Loucy (cell line): ENCODE measurements at regions not wholly inside any gene's neighbourhood (a gene's known extent, or its start where the extent isn't known, plus 50 kb on each side); places are given as distances from the start of the nearest gene placed in this dataset.

Experiments used
- H2AFZ ChIP-seq: fragments of 200-600 bp; sonication (generic); 2 replicates; pipeline ENCODE4 v1.6.0; 2016; ENCODE audit warnings: antibody characterized with exemption, mild to moderate bottlenecking, low read length, moderate library complexity
- H3F3A ChIP-seq: fragments of 200-600 bp; 2 replicates; pipeline ENCODE4 v1.6.0; 2016; ENCODE audit warnings: antibody characterized with exemption, low read depth, mild to moderate bottlenecking
- H3K27me3 ChIP-seq: fragments of 200-600 bp; sonication (generic); 2 replicates; pipeline ENCODE4 v1.6.1; 2014; ENCODE audit warnings: low read length, mild to moderate bottlenecking; ENCODE audit not compliant: insufficient read depth, poor library complexity, severe bottlenecking
- H3K36me3 ChIP-seq: fragments of 200-600 bp; sonication (generic); 2 replicates; pipeline ENCODE4 v1.6.1; 2016; ENCODE audit warnings: low read length; ENCODE audit not compliant: insufficient read depth
- H3K4me1 ChIP-seq: fragments of 200-600 bp; sonication (generic); 2 replicates; pipeline ENCODE4 v1.5.1; 2014; ENCODE audit warnings: low read length, mild to moderate bottlenecking; ENCODE audit not compliant: insufficient read depth, poor library complexity, severe bottlenecking
- H3K4me2 ChIP-seq: fragments of 200-600 bp; sonication (generic); 2 replicates; pipeline ENCODE4 v1.6.0; 2014; ENCODE audit warnings: antibody characterized with exemption, low read length, low read depth, mild to moderate bottlenecking; ENCODE audit not compliant: poor library complexity, severe bottlenecking
- H3K4me3 ChIP-seq: fragments of 200-600 bp; sonication (generic); 2 replicates; pipeline ENCODE4 v1.5.1; 2014; ENCODE audit warnings: low read length, mild to moderate bottlenecking, mixed read lengths; ENCODE audit not compliant: poor library complexity, severe bottlenecking
- H3K79me2 ChIP-seq: fragments of 200-600 bp; sonication (generic); 2 replicates; pipeline ENCODE4 v1.6.1; 2014; ENCODE audit warnings: low read length; ENCODE audit not compliant: insufficient read depth
- H3K9ac ChIP-seq: fragments of 200-600 bp; sonication (generic); 2 replicates; pipeline ENCODE4 v1.6.0; 2014; ENCODE audit warnings: mild to moderate bottlenecking, low read depth, low read length, moderate library complexity; ENCODE audit not compliant: poor library complexity, severe bottlenecking
- H3K9me2 ChIP-seq: fragments of 200-600 bp; sonication (generic); replicated peaks from 2 replicates; pipeline ENCODE4 v1.6.1; 2016; ENCODE audit warnings: low read depth, low read length, mixed read lengths
- H3K9me3 ChIP-seq: fragments of 200-600 bp; sonication (generic); 2 replicates; pipeline ENCODE4 v1.6.1; 2014; ENCODE audit warnings: mild to moderate bottlenecking, antibody characterized with exemption, low read length, low read depth; ENCODE audit not compliant: insufficient read depth
- H4K20me1 ChIP-seq: fragments of 200-600 bp; sonication (generic); 2 replicates; pipeline ENCODE4 v1.6.0; 2014; ENCODE audit warnings: antibody characterized with exemption, low read length, mild to moderate bottlenecking; ENCODE audit not compliant: insufficient read depth, poor library complexity, severe bottlenecking
- EZH2phosphoT487 ChIP-seq: fragments of 200-600 bp; IDR thresholded peaks from 2 replicates; pipeline ENCODE4 v1.6.1; 2018; ENCODE audit warnings: antibody characterized with exemption, mild to moderate bottlenecking, moderate library complexity, borderline replicate concordance
- TF ChIP-seq, protein P1 (sequence below): fragments of 200-600 bp; sonication (generic); conservative IDR thresholded peaks from 2 replicates; pipeline ENCODE4 v1.5.1; 2014; ENCODE audit warnings: mild to moderate bottlenecking, antibody characterized with exemption, low read length

DNA sequence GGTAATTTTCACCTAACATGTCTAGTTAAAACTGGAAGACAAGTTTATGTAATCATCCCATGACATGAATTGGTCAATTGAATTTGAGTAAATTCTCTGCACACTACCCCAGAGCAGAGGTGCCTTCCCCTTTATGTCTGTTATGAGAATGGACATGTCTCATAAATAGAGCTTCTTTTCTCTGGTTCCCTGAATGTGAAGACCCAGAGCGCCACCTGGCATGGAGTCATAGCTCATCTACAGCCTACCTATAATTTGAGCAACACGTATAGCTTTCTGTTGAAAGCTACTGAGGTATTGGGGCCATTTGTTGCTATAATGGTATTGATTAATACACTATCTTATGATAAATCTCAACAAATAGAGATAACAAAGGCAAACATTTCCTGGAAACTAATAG is 626.5 kb upstream of the GALNTL6 start:
- Histone ChIP-seq H3K79me2 (no peaks in the 10 kb centered on the region), H3F3A (no peaks in the 10 kb centered on the region), H3K4me3 (no peak overlapping the region), H2AFZ (peak overlapping the region; percentile 48; the same call in 1 of the 2 replicates), H3K4me1 (no peaks in the 10 kb centered on the region), H3K27me3 (no peaks in the 10 kb centered on the region), H3K9me2 (no peaks in the 10 kb centered on the region), H4K20me1 (no peaks in the 10 kb centered on the region), H3K36me3 (no peaks in the 10 kb centered on the region), H3K4me2 (no peak overlapping the region), H3K9me3 (no peaks in the 10 kb centered on the region), H3K9ac (no peak overlapping the region)
- no peak for TF ChIP-seq EZH2phosphoT487
- TF ChIP-seq, protein P1, sequence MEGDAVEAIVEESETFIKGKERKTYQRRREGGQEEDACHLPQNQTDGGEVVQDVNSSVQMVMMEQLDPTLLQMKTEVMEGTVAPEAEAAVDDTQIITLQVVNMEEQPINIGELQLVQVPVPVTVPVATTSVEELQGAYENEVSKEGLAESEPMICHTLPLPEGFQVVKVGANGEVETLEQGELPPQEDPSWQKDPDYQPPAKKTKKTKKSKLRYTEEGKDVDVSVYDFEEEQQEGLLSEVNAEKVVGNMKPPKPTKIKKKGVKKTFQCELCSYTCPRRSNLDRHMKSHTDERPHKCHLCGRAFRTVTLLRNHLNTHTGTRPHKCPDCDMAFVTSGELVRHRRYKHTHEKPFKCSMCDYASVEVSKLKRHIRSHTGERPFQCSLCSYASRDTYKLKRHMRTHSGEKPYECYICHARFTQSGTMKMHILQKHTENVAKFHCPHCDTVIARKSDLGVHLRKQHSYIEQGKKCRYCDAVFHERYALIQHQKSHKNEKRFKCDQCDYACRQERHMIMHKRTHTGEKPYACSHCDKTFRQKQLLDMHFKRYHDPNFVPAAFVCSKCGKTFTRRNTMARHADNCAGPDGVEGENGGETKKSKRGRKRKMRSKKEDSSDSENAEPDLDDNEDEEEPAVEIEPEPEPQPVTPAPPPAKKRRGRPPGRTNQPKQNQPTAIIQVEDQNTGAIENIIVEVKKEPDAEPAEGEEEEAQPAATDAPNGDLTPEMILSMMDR, result peak; percentile 75

- no peak for TF ChIP-seq EZH2phosphoT487
- TF ChIP-seq, protein P1, result no peak
- Histone ChIP-seq H3K9me2 (no peaks in the 10 kb centered on the region), H3K4me2 (no peak overlapping the region), H4K20me1 (no peaks in the 10 kb centered on the region), H3K36me3 (no peaks in the 10 kb centered on the region), H3K4me1 (no peaks in the 10 kb centered on the region), H3K4me3 (no peak overlapping the region), H3K27me3 (no peaks in the 10 kb centered on the region), H3K9ac (no peak overlapping the region), H2AFZ (no peak overlapping the region), H3F3A (no peaks in the 10 kb centered on the region), H3K79me2 (no peaks in the 10 kb centered on the region), H3K9me3 (no peaks in the 10 kb centered on the region)
Observed at GRCh38 chr4:171181090-171181489, 632.1 kb upstream of the GALNTL6 start.

DNA sequence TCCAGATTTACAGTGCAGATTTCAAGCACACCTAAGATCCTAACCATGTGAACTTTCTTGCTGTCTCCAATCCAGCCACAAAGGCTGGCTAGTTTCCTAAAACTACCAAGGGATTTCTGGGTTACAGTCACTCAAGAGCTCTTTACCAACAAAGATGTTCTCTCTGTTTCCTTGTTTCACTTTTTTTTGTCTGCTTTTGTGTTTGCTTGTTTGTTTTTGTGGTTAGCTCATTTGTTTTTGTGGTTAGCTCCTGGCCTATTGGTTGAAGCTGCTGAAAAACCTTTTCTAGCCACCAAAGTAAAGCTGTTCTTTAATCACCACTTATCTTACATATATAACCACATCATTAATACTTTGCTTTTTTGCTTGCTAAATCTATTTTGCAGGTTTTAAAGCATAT is 642.5 kb upstream of the GALNTL6 start:
- H3K36me3 ChIP-seq, result no peaks in the 10 kb centered on the region
- H3K4me1 ChIP-seq, result no peaks in the 10 kb centered on the region
- no peak overlapping the region for H3K4me2 ChIP-seq
- H3K9me2 ChIP-seq, result no peaks in the 10 kb centered on the region
- no peak overlapping the region for H3K4me3 ChIP-seq
- no peaks in the 10 kb centered on the region for H3K9me3 ChIP-seq
- no peaks in the 10 kb centered on the region for H4K20me1 ChIP-seq
- H3K79me2 ChIP-seq, result no peaks in the 10 kb centered on the region
- H3F3A ChIP-seq, result no peaks in the 10 kb centered on the region
- no peaks in the 10 kb centered on the region for H3K27me3 ChIP-seq
- no peak for TF ChIP-seq EZH2phosphoT487
- TF ChIP-seq, protein P1, result no peak
- H3K9ac ChIP-seq, result no peak overlapping the region
- no peak overlapping the region for H2AFZ ChIP-seq
